ENCODE measurements at regions not wholly inside any gene's neighbourhood (a gene's known extent, or its start where the extent isn't known, plus 50 kb on each side); places are given as distances from the start of the nearest gene placed in this dataset.
"Not testable (repeated sequence)": the region's sequence is repeated elsewhere in the genome, so short reads cannot be mapped to it uniquely, and the experiment has no call there.

DNA sequence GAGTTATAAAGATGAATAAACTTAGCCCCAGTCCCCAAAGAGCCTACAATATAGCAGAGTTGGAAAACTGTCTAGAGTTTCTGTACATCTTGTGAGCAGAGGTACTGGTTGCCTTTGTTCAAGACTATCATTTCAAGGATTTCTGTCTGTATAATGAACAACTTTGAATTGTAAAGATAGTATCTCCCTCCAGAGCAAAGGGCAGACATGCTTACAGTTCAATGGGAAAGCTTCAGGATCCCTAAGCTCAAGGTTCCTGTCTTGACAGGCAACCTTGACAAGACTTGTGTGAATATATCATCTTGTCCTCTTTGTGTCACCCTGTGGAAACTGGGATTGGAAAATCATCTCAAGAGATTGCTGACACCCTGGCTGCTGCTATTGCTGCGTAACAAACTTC is 242.8 kb upstream of the VLDLR start:
- Histone ChIP-seq H3K27me3 (replicated peaks; ENCODE audit: control insufficient read depth, insufficient read depth, low read length) (no peaks in the 10 kb centered on the region), H3K4me3 (ENCODE audit: low read length) (no peak overlapping the region), H3K4me1 (ENCODE audit: control insufficient read depth, insufficient read depth, low read length) (no peaks in the 10 kb centered on the region), H3K36me3 (ENCODE audit: control insufficient read depth, insufficient read depth, low read length, severe bottlenecking) (no peaks in the 10 kb centered on the region), H3K9ac (ENCODE audit: low read length) (no peak overlapping the region), H3K9me3 (ENCODE audit: control insufficient read depth, low read length) (peaks cover 11% of the 10 kb centered on the region)
- no peak for DNase-seq (ENCODE audit: low read depth)

DNA sequence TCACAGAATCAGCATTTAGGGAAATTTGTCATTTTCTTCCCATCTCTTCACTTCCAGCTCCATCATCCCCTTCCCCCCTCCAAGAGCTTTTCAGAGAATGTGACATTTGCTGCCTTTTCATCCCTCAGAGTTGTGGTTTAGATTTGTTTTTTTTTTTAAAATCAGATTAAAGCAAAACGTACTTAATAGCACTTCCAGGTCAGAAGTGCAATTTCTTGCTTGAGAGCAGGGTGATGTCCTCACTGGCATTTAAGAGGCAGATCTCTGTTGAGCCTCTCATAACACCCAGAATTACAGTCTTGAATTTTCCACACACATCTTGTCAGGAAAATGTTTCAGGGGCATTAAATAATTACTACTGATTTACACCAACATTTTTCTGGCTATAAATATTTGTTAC is 236.8 kb upstream of the VLDLR start:
- Histone ChIP-seq H3K36me3 (ENCODE audit: control insufficient read depth, insufficient read depth, low read length, severe bottlenecking) (no peaks in the 10 kb centered on the region), H3K4me1 (ENCODE audit: control insufficient read depth, insufficient read depth, low read length) (peaks cover 1% of the 10 kb centered on the region), H3K27me3 (replicated peaks; ENCODE audit: control insufficient read depth, insufficient read depth, low read length) (peaks cover 3% of the 10 kb centered on the region), H3K4me3 (ENCODE audit: low read length) (no peak overlapping the region), H3K9me3 (ENCODE audit: control insufficient read depth, low read length) (no peaks in the 10 kb centered on the region), H3K9ac (ENCODE audit: low read length) (no peak overlapping the region)
- DNase-seq (ENCODE audit: low read depth) = no peak

DNA sequence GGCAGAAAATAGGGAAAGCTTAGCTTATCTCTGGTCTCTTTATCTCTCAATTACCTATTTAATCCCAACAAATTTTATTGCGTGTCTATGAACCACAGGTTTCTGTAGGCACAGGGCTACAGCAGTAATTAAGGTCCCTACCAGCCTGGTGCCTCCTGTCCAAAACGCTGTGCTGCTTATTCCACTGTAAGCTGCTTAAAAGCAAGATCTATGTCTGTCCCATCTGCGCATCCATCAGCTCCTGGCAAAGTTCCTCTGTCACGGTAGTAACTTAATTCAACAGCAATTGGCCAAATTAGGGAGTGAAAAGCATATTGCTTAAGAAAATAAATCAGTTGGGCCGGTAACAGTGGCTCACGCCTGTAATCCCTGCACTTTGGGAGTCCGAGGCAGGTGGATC is 235.8 kb upstream of the VLDLR start:
- Histone ChIP-seq H3K4me3 (ENCODE audit: low read length) (no peak overlapping the region), H3K27me3 (replicated peaks; ENCODE audit: control insufficient read depth, insufficient read depth, low read length) (peaks cover 3% of the 10 kb centered on the region), H3K36me3 (ENCODE audit: control insufficient read depth, insufficient read depth, low read length, severe bottlenecking) (no peaks in the 10 kb centered on the region), H3K9ac (ENCODE audit: low read length) (no peak overlapping the region), H3K4me1 (ENCODE audit: control insufficient read depth, insufficient read depth, low read length) (peaks cover 6% of the 10 kb centered on the region), H3K9me3 (ENCODE audit: control insufficient read depth, low read length) (no peaks in the 10 kb centered on the region)
- DNase-seq (ENCODE audit: low read depth) = no peak

DNA sequence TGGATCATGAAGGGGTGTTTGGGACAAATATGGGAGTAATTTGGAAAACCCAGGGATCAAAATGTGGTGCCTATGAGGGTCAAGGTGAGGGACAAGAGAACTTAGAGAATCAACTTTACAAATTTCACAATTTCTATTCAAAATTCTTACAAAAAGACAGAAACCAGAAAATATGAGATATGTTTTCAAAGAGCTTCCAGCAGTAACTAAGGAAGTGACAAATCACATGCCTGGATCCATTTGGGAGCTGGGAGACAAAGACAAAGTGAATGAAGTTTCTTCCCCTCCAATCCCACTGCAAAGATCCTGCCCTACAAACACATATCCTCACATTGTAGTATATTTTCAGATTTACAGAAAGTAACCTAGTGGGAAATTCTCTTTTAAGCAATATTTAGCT is 235.0 kb upstream of the VLDLR start:
- Histone ChIP-seq H3K4me1 (ENCODE audit: control insufficient read depth, insufficient read depth, low read length) (peaks cover 9% of the 10 kb centered on the region), H3K9ac (ENCODE audit: low read length) (no peak overlapping the region), H3K27me3 (replicated peaks; ENCODE audit: control insufficient read depth, insufficient read depth, low read length) (peaks cover 3% of the 10 kb centered on the region), H3K36me3 (ENCODE audit: control insufficient read depth, insufficient read depth, low read length, severe bottlenecking) (no peaks in the 10 kb centered on the region), H3K4me3 (ENCODE audit: low read length) (no peak overlapping the region), H3K9me3 (ENCODE audit: control insufficient read depth, low read length) (peaks cover 3% of the 10 kb centered on the region)
- no peak for DNase-seq (ENCODE audit: low read depth)

DNA sequence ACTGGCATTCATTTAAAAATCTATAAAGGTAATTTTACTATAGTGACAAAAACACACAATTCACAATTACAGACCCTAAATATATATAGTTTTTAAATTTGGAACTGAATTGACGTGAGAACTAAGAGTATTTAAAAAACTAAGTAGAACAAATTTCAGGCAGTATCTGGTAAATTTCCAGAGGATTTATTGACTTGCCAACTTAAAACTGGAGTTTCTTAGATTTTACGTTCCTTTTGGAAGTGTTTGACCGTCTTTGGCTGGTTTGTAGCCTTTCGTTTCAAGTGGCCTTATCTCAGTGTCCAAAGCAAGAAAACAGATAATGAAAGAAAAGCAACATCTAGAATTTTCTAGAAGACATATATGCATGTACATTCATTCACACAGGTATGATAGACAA is 234.4 kb upstream of the VLDLR start:
- H3K27me3 ChIP-seq (replicated peaks; ENCODE audit: control insufficient read depth, insufficient read depth, low read length) = peaks cover 3% of the 10 kb centered on the region

DNA sequence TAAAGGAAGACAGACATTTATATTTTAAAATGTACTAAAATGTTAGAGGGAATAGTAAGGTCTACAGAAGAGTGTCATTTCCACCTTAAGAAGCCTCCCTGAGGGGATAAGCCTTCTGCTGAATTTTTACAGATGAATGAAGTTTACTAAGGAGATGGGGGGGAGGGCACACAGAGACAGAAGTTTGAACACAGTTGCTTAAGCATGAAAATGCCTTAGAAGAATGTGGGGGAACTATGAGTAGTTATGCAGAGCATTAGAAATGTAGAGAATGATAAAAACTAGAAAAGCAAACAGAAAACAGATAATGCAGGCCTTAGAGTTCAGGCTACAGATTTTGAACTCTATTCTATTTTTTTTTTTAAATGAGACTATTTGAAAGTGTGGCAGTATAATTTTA is 232.2 kb upstream of the VLDLR start:
- H3K27me3 ChIP-seq (replicated peaks; ENCODE audit: control insufficient read depth, insufficient read depth, low read length) = peaks cover under 1% of the 10 kb centered on the region
- H3K4me3 ChIP-seq (ENCODE audit: low read length) = no peak overlapping the region
- H3K9ac ChIP-seq (ENCODE audit: low read length) = no peak overlapping the region
- peaks cover 3% of the 10 kb centered on the region for H3K9me3 ChIP-seq (ENCODE audit: control insufficient read depth, low read length)
- no peaks in the 10 kb centered on the region for H3K36me3 ChIP-seq (ENCODE audit: control insufficient read depth, insufficient read depth, low read length, severe bottlenecking)
- H3K4me1 ChIP-seq (ENCODE audit: control insufficient read depth, insufficient read depth, low read length) = peaks cover 10% of the 10 kb centered on the region
- peak; percentile 47 for DNase-seq (ENCODE audit: low read depth)

More for the DNA sequence above, 234.4 kb upstream of the VLDLR start:
- DNase-seq (ENCODE audit: low read depth) = no peak
- Histone ChIP-seq H3K9ac (ENCODE audit: low read length) (no peak overlapping the region), H3K4me1 (ENCODE audit: control insufficient read depth, insufficient read depth, low read length) (peaks cover 10% of the 10 kb centered on the region), H3K4me3 (ENCODE audit: low read length) (no peak overlapping the region), H3K9me3 (ENCODE audit: control insufficient read depth, low read length) (peaks cover 3% of the 10 kb centered on the region), H3K36me3 (ENCODE audit: control insufficient read depth, insufficient read depth, low read length, severe bottlenecking) (no peaks in the 10 kb centered on the region)

DNA sequence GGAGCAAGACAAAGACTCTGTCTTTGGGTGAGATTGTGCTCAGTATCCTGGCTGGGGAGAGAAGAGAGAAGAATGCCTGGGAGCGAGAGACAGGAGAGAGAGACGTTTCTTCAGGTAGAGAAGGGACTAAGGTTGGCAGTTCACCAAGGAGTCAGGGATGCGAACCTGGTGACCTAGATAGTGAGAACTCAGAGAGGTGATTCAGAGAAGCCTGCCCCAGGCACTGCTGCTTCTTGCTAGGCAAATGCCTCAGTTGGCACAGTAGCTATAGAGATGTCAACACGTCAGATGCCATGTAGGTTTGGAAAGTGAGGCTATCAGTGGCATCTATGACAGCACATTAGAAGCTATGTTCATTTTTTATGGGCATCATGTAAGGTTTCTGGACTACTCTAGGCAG is 231.6 kb upstream of the VLDLR start:
- H3K4me1 ChIP-seq (ENCODE audit: control insufficient read depth, insufficient read depth, low read length) = peaks cover 10% of the 10 kb centered on the region
- no peaks in the 10 kb centered on the region for H3K36me3 ChIP-seq (ENCODE audit: control insufficient read depth, insufficient read depth, low read length, severe bottlenecking)
- DNase-seq (ENCODE audit: low read depth) = no peak
- H3K4me3 ChIP-seq (ENCODE audit: low read length) = no peak overlapping the region
- H3K9ac ChIP-seq (ENCODE audit: low read length) = no peak overlapping the region
- peaks cover 3% of the 10 kb centered on the region for H3K9me3 ChIP-seq (ENCODE audit: control insufficient read depth, low read length)
- H3K27me3 ChIP-seq (replicated peaks; ENCODE audit: control insufficient read depth, insufficient read depth, low read length) = no peaks in the 10 kb centered on the region

DNA sequence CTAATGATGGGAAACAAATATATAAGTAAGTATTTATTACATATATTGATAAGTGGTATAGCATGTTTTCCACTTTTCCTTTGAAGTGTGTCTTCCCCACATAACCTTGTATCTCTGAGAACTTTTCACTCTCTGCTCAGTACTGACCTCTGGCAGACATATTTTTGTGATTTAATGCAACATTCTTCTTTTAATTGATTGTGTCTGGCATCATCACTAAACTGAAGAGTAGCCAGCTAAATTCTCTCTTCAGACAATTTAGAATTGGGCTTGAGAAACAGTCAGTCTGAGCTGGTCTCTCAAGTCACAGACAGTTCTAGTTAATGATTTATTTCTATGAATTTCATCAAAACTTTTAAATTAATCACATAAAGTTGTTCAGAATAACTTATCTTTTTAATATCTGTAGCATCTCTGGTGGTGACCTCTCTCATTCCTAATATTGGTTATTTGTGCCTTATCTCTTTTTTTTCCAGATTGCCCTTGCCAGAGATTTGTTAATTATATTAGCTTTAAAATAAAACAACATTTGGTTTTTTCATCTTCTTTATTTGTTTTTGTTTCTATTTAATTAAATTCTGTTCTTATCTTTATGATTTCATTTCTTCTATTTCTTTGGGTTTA is 230.0 kb upstream of the VLDLR start:
- not testable (repeated sequence) for H3K36me3 ChIP-seq (ENCODE audit: control insufficient read depth, insufficient read depth, low read length, severe bottlenecking); DNase-seq (ENCODE audit: low read depth); H3K4me3 ChIP-seq (ENCODE audit: low read length); H3K27me3 ChIP-seq (replicated peaks; ENCODE audit: control insufficient read depth, insufficient read depth, low read length); H3K9me3 ChIP-seq (ENCODE audit: control insufficient read depth, low read length); H3K9ac ChIP-seq (ENCODE audit: low read length)
- peaks cover 16% of the 10 kb centered on the region for H3K4me1 ChIP-seq (ENCODE audit: control insufficient read depth, insufficient read depth, low read length)

DNA sequence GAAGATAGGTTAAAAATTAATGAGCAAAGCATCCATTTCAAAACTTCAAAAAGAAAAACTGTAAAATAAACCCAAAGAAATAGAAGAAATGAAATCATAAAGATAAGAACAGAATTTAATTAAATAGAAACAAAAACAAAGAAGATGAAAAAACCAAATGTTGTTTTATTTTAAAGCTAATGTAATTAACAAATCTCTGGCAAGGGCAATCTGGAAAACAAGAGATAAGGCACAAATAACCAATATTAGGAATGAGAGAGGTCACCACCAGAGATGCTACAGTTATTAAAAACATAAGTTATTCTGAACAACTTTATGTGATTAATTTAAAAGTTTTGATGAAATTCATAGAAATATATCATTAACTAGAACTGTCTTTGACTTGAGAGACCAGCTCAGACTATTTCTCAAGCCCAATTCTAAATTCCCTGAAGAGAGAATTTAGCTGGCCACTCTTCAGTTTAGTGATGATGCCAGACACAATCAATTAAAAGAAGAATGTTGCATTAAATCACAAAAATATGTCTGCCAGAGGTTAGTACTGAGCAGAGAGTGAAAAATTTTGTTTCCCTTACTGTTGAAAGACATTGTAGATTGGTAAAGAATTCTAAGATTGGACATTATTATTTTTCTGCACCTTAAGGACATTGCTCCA is 227.4 kb upstream of the VLDLR start:
- DNase-seq (ENCODE audit: low read depth) = peak; percentile 19
- not testable (repeated sequence) for H3K36me3 ChIP-seq (ENCODE audit: control insufficient read depth, insufficient read depth, low read length, severe bottlenecking); H3K4me3 ChIP-seq (ENCODE audit: low read length); H3K27me3 ChIP-seq (replicated peaks; ENCODE audit: control insufficient read depth, insufficient read depth, low read length); H3K9me3 ChIP-seq (ENCODE audit: control insufficient read depth, low read length); H3K9ac ChIP-seq (ENCODE audit: low read length)
- peaks cover 16% of the 10 kb centered on the region for H3K4me1 ChIP-seq (ENCODE audit: control insufficient read depth, insufficient read depth, low read length)

DNA sequence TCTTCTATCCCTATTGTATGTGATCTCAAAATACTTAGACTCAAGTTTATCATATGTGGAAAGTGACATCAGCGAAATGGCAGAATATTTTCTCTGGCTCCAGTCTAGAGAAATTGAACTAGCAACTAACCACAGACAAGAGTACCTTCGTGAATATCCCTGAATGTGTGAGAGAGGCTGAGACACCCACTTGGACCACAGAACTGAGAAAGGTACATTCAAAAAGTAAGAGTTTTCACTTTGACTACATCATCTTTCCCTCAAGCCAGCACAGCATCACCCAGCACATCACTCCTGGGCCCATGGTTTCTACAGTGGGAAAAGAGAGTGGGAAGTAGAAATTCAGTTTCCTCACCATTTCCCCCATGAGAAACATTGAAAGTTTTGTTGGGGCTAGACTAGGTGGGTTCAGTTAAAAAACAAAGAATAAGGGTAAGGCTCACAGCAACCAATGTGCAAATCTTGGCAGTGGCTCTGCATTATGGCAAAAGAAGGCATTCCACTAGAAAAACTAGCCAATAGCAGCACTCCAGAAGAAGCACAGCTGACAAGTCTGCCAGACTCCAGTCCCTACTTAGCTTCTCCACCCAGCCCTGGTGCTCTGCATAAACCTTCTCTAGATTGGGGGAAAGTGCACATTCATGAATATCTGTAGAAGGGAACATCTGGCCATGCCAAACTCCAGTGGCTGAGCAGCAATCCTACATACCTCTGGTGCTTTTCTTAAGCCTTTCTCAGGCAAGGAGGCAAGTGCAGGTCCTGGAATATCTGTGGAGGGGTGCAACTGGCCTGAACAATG is 225.6 kb upstream of the VLDLR start:
- no peak overlapping the region for H3K4me3 ChIP-seq (ENCODE audit: low read length)
- H3K4me1 ChIP-seq (ENCODE audit: control insufficient read depth, insufficient read depth, low read length) = peaks cover 11% of the 10 kb centered on the region
- no peak for DNase-seq (ENCODE audit: low read depth)
- H3K9ac ChIP-seq (ENCODE audit: low read length) = no peak overlapping the region
- no peaks in the 10 kb centered on the region for H3K36me3 ChIP-seq (ENCODE audit: control insufficient read depth, insufficient read depth, low read length, severe bottlenecking)
- no peaks in the 10 kb centered on the region for H3K27me3 ChIP-seq (replicated peaks; ENCODE audit: control insufficient read depth, insufficient read depth, low read length)
- peaks cover 2% of the 10 kb centered on the region for H3K9me3 ChIP-seq (ENCODE audit: control insufficient read depth, low read length)

DNA sequence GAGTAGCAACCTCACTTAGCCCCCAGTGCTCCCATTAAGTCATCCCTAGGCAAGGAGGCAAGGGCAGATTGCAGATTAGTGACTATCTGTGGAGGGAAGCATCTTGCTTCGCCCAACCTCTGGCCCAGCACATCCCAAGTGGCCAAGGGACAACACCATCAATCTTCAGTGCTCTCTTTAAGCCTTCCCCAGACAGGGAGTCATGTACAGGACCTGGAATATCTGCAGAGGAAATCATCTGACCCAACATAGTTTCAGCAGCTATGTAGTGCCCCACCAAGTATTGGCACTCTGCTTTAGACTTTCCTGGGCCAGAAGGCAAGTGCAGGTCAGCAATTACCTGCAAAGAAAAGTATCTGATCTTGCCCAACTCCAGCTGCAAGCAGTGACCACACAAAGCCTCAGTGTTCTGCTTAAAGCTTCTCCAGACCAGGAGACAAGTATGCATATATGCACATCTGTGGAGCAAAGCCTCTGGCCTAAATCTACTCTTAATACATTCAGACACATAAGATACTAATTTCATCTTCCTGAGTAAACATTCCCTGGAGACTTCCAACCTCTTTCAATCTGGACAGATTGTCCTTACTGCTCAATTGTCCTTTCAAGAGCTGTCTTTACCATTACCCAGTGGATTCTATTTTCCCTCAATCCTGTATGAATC is 224.8 kb upstream of the VLDLR start:
- Histone ChIP-seq H3K27me3 (replicated peaks; ENCODE audit: control insufficient read depth, insufficient read depth, low read length) (no peaks in the 10 kb centered on the region), H3K36me3 (ENCODE audit: control insufficient read depth, insufficient read depth, low read length, severe bottlenecking) (no peaks in the 10 kb centered on the region), H3K9ac (ENCODE audit: low read length) (no peak overlapping the region), H3K9me3 (ENCODE audit: control insufficient read depth, low read length) (no peaks in the 10 kb centered on the region), H3K4me1 (ENCODE audit: control insufficient read depth, insufficient read depth, low read length) (peaks cover 6% of the 10 kb centered on the region), H3K4me3 (ENCODE audit: low read length) (no peak overlapping the region)
- no peak for DNase-seq (ENCODE audit: low read depth)
